GM21515 (cell line): ENCODE measurements at regions not wholly inside any gene's neighbourhood (a gene's known extent, or its start where the extent isn't known, plus 50 kb on each side); places are given as distances from the start of the nearest gene placed in this dataset.

Experiments
- ATAC-seq: cut with Tn5 transposase; IDR thresholded peaks from one replicate; pipeline ENCODE4 v1.9.1; 2021; ENCODE audit not compliant: unreplicated experiment

- no peak for ATAC-seq
Measured at GRCh38 chr22:49607821-49608220, 219.9 kb downstream of the BRD1 start.

GRCh38 chr22:49606562-49607290 lies 220.9 kb downstream of the BRD1 start:
- no peak for ATAC-seq

GRCh38 chr22:49604732-49605302 lies 222.9 kb downstream of the BRD1 start:
- no peak for ATAC-seq

GRCh38 chr22:49603016-49603415 lies 224.7 kb downstream of the BRD1 start:
- no peak for ATAC-seq

- no peak for ATAC-seq
Measured at GRCh38 chr22:49602481-49602880, 225.2 kb downstream of the BRD1 start.

GRCh38 chr22:49601614-49602321 lies 225.9 kb downstream of the BRD1 start:
- no peak for ATAC-seq

- ATAC-seq: no peak
Measured at GRCh38 chr22:49600891-49601431, 226.7 kb downstream of the BRD1 start.

- ATAC-seq: no peak
Measured at GRCh38 chr22:49600468-49600867, 227.2 kb downstream of the BRD1 start.

GRCh38 chr22:49599691-49600455 lies 227.8 kb downstream of the BRD1 start:
- no peak for ATAC-seq

- ATAC-seq: no peak
Measured at GRCh38 chr22:49599039-49599438, 228.6 kb downstream of the BRD1 start.

GRCh38 chr22:49598338-49598737 lies 229.3 kb downstream of the BRD1 start:
- ATAC-seq: no peak

- no peak for ATAC-seq
Measured at GRCh38 chr22:49597428-49598039, 230.1 kb downstream of the BRD1 start.

- no peak for ATAC-seq
Measured at GRCh38 chr22:49595465-49596078, 232.1 kb downstream of the BRD1 start.

- ATAC-seq: no peak
Measured at GRCh38 chr22:49594078-49594477, 233.6 kb downstream of the BRD1 start.

GRCh38 chr22:49593509-49593908 lies 234.2 kb downstream of the BRD1 start:
- no peak for ATAC-seq

- no peak for ATAC-seq
Measured at GRCh38 chr22:49592780-49593501, 234.7 kb downstream of the BRD1 start.

GRCh38 chr22:49590851-49591445 lies 236.7 kb downstream of the BRD1 start:
- ATAC-seq: no peak

- no peak for ATAC-seq
Measured at GRCh38 chr22:49590381-49590780, 237.3 kb downstream of the BRD1 start.

- ATAC-seq: no peak
Measured at GRCh38 chr22:49589811-49590210, 237.9 kb downstream of the BRD1 start.
